GM19395 (cell line): ENCODE measurements at regions not wholly inside any gene's neighbourhood (a gene's known extent, or its start where the extent isn't known, plus 50 kb on each side); places are given as distances from the start of the nearest gene placed in this dataset.
A peak's percentile ranks its signal among the peaks of the same experiment; 100 is the strongest.
"Not testable (repeated sequence)": the region's sequence is repeated elsewhere in the genome, so short reads cannot be mapped to it uniquely, and the experiment has no call there.

ENCODE experiments used
- ATAC-seq: cut with Tn5 transposase; IDR thresholded peaks from one replicate; pipeline ENCODE4 v1.9.1; 2021; ENCODE audit warnings: mild to moderate bottlenecking, moderate library complexity; ENCODE audit not compliant: unreplicated experiment

DNA sequence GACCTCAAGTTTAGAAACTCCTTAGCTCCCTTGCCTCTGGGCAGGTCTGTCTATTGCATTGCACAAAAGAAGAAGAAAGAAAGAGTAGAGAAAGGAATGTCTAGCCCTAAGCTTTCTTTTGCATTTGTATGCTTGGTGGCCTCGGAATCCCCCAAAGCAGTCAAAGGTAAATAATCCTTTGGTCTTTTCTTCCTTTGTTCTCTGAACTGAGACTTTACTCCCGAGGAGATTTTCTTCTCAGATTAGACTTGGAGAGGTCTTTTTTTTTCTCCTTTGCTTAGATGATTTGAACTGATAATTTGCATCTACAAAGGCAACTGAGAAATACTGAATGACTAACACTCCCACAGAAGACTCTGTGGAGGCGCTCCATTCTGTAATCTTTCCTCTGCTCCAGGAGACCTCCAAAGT, 93.2 kb downstream of the AKR1D1 start:
- ATAC-seq = no peak

- ATAC-seq = no peak
Observed at GRCh38 chr7:138170298-138170697, 94.0 kb downstream of the AKR1D1 start.

GRCh38 chr7:138170959-138171703, 94.9 kb downstream of the AKR1D1 start:
- peak; percentile 97 for ATAC-seq

- no peak for ATAC-seq
Observed at GRCh38 chr7:138173548-138173947, 97.3 kb downstream of the AKR1D1 start.

- ATAC-seq = no peak
Observed at GRCh38 chr7:138176060-138176459, 99.8 kb downstream of the AKR1D1 start.

DNA sequence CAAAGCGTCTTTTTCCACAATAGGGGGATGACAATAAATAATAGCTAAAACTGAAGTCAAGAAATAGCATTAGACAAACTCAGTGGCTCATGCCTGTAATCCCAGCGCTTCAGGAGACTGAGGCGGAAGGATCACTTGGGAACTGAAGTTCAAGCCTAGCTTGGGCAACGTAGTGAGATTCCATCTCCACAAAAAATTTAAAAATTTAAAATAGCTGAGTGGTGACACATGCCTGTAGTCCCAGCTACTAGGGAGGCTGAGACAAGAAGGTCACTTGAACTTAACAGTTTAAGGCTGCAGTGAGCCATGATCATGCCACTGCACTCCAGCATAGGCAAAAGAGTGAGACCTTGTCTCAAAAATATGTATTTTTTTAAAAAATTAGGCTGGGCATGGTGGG, 107.9 kb downstream of the AKR1D1 start:
- ATAC-seq = no peak

DNA sequence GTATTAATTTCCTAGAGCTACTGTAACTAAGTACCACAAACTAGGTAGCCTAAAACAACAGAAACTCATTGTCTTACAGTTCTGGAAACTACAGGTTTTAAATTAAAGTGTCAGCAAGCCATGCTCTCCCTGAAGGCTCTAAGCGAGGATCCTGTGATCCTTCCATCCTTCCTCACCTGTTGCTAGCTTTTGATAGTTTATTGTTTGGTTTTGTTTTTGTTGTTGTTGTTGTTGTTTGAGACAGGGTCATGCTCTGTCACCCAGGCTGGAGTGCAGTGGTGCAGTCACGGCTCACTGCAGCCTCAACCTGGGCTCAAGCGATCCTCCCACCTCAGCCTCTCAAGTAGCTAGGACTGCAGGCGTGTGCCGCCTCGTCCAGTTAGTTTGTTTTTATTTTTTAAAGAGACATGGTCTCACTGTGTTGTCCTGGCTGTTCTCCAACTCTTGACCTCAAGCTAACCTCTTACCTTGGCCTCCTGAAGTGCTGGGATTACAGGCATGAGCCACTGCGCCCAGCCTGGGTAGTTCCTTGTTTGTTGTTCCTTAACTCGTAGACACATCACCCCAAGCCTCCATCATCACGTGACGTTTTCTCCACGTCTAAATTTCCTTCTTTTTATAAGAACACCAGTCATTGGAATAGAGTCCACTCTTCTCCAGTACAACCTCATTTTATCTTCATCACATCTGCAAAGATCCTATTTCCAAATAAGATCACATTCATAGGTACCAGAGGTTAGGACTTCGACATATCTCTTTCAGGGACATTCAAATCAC, 109.1 kb downstream of the AKR1D1 start:
- no peak for ATAC-seq

- ATAC-seq = no peak
Observed at GRCh38 chr7:138186951-138187351, 110.7 kb downstream of the AKR1D1 start.

GRCh38 chr7:138188290-138188858, 112.1 kb downstream of the AKR1D1 start:
- no peak for ATAC-seq

GRCh38 chr7:138194567-138194966, 118.3 kb downstream of the AKR1D1 start:
- no peak for ATAC-seq

DNA sequence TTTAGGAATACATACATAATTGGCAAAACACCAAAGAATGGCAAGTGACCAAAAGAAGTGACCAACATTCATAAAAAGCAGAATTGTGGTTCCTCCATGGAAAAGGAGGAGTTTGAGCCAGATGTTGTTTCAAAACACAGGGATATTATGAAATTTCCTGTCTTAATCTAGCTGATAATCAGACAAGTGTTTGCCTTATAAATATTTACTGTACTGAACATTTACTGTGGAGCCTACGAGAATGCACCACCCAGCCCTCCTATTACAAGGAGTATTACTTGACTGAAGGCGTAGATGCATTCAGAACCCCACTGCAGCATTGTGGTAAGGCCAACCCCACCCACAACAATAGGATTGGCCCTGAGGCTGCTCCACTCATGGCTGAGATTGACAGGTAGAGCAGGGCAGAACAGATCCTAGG, 118.9 kb downstream of the AKR1D1 start:
- no peak for ATAC-seq

GRCh38 chr7:138196503-138196946, 120.3 kb downstream of the AKR1D1 start:
- ATAC-seq = not testable (repeated sequence)

GRCh38 chr7:138196971-138197896, 121.0 kb downstream of the AKR1D1 start:
- no peak for ATAC-seq

GRCh38 chr7:138204285-138204981, 128.2 kb downstream of the AKR1D1 start:
- no peak for ATAC-seq

DNA sequence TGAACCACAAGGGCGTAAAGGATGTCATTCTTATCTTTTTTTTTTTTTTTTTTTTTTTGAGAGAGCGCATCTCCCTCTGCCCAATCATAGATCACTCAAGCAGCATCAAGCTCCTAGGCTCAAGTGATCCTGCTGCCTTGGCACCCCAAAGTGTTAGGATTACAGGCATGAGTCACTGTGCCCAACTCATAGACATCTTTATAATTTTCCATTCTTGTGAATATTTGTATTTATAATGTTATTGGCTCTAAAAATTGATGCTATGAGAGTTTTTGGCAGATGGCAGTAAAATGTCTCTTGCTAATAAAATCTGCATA, 128.7 kb downstream of the AKR1D1 start:
- no peak for ATAC-seq

DNA sequence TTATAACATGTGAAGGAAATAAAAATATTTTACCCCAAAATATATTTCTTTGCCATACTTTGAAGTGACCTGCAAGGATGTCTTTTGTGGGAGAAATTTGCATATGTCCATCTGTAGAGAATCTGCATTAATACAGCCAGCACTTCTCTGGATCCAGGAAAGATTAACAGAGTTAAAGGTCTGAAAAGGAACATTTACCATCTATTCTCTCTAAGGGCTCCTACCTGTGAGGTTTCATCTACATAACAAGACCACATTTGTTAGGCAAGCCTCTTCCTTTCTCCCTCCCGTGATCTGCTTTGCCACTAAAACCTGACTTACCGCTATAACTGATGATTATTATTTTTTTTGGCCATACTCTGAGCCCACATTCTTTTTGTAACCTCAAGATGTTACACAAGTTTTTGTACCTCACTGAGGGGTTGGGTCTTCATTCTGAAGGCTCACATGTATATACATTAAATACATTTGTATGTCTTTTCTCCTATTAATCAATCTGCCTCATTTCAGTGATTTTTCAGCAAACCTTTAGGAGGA, 129.4 kb downstream of the AKR1D1 start:
- ATAC-seq = no peak

DNA sequence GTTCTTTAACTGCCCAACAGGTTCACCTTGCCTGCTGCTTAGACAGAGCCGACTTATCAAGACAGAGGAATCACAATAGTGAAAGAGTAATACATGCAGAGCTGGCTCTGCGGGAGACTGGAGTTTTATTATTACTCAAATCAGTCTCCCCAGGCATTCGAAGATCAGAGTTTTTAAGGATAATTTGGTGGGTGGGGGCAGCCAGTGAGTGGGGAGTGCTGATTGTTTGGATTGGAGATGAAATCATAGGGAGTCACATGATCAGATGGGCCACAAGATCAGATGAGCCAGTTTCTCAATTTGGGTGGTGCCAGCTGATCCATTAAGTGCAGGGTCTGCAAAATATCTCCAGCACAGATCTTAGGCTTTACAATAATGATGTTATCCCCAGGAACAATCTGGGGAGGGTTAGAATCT, 131.3 kb downstream of the AKR1D1 start:
- ATAC-seq = no peak

DNA sequence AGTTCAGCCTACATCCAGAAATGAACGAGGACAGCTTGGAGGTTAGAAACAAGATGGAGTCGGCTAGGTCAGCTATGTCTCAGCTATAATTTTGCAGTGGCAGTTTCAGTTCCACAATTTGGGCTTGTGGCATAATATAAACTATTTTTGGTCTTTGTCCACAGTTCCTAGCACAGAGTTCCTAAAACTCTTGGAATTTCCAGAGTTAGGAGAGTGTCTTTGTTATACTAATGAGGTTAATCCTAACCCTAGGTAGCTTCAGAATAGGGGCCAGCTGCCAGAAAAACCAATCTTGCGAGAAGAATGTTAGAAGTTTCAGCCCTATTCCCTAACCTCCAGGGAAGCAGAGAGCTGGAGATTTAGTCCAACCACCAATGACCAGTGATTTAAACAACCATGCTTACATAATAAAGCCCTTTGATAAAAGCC, 131.9 kb downstream of the AKR1D1 start:
- no peak for ATAC-seq

DNA sequence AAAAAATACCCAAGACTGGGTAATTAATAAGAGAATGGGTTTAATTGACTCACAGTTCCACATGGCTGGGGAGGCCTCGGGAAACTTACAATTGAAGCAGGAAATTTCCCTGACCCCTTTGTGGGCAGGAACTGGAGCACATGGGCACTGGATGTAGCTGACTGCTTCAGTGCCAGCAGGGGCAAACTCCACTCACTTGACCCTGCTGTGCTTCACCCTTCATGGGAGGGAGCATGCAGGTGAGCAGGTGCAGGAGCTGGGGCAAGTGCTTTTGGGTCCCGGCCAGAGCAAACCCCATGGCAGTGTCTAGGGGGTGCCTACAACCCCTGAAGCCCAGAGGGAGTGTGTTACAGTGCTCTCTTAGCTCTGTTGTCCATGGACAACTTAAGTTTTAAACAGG, 132.6 kb downstream of the AKR1D1 start:
- ATAC-seq = no peak

DNA sequence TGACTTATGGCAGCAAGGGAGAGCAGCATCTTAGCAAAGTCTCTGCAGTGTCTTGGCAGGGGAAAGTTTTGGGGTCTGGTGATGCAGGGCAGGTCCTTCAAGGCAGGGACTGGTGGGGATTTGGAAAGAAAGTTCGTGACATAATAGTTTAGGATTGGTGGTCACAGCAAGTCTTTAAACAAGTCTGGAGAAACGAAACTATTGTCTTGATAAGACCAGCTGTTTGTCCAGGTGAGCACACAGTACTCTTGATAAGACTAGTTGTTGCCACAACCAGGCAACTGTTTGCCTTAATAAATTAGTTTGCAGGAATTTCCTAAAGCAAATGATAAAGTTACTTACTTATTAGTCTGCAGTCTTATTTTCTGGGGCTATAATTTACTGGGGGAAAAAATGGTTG, 136.1 kb downstream of the AKR1D1 start:
- no peak for ATAC-seq
